Glomerular endothelial cell (primary cell): ENCODE measurements at regions not wholly inside any gene's neighbourhood (a gene's known extent, or its start where the extent isn't known, plus 50 kb on each side); places are given as distances from the start of the nearest gene placed in this dataset.

Experiments used
- DNase-seq: peaks from one replicate; pipeline ENCODE4 v3.0.0-alpha.2; 2011; ENCODE audit warnings: low read depth, low spot score; ENCODE audit errors: extremely low read depth

DNA sequence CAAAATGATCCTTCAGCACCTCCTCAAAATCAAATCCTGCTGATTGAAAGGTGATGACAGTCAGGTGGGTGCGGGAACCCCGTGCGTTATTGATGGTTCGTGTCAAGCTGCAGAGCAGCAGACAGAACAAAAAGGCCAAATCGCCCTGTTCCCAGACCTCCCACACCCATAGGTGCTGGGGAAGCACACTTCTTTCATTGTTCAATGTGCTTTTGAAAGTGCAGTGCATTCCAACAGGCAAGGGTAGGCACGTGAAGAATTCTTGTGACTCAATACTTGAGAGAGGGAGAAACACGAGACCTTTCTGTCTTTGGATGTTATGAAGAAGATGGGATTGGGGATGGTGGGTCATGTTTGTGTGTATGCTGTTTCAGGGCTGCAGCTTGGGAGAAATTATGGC lies 514.0 kb downstream of the MCTP2 start:
- DNase-seq = no peak

DNA sequence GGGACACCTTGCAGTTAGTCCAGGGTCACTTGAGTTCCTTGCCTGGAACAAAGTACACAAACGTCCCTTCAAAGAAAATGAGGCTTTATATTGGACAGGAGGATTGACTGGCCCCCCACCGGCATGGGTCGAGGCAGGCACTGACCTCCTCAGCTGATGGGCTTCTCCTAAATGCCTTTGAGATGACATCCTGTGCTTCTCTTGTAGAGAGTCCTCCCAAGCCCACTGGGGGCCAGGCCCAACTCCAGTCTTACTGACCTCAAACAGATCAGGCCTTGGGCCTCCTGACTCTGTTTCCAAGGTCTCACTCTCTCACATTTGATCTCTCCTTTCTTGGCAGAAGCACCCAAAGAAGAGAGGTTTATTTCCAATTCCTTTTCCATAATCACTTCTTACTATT lies 516.1 kb downstream of the MCTP2 start:
- DNase-seq = no peak

DNA sequence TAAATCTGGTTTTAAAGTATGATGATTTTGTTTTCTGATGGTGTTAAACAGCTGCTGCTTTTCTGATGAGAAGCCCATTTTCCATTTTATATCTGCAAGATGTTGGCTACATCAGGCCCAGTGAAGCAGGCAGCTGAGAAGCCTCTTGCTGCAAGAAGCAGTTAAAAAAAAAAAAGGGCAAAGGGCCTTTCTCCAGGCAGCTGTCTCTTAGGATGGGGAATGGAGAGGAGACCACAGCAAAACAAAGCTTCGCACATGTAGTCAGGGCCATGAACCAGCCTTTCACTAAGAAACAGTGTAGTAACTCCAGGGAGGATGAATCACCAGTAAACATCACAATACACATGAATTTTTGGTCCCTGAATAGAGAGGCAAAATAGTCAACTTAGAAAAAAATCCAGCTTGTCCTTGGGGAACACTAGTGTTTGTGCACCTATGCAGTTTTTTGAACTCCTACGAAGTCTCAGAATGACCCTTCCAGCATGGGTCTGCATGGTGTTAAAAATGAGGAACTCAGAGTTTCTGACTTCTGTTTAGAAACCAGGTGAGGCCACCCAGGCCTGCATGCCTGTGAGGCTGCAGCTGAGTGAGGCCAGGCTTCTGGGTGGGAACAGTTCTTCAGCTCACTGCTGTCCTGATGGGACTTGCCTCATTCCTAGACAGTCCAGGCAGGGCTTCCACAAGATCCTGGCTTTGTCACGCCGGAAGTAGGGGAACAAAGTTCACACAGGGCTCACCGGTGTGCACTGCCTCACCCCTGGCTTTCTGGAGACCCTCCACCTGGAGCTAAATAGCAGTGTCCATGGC lies 518.7 kb downstream of the MCTP2 start:
- no peak for DNase-seq

DNA sequence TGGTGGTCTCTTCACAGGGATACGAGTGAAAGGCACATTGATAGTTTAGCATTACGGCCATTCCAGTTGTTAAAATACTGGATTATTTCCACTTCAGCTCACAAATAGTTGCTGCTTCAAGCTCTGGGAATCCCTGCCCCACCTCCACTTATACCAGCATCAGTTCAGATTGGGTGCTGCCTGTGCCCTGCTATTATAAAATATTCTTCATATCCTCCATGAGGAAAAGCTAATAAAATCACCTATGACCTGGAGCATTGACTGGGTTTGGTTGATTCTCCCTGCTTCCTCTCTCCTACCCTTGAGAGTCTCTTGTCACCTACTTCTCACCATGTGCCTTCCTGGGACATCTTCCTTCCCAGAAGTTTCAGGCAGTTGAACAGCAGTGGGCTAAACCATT lies 529.0 kb downstream of the MCTP2 start:
- DNase-seq = no peak

DNA sequence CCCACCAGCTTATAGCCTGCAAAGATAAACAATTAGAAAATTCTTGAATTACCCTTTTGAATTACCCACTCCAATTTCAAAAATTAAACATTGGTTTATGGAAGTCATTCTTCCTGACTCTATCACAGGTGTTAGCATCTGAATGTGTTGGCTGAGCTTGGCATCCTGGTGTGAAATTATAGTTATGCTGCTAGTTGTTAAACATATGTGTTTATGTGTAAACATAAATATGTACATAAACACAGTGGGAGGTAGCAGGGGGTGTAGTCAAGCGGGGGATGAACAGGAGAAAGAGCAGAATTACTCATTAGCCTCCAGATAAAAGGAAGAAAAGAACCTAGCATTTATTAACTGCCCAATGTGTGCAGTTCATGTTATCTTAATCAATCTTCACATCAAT lies 530.2 kb downstream of the MCTP2 start:
- no peak for DNase-seq

DNA sequence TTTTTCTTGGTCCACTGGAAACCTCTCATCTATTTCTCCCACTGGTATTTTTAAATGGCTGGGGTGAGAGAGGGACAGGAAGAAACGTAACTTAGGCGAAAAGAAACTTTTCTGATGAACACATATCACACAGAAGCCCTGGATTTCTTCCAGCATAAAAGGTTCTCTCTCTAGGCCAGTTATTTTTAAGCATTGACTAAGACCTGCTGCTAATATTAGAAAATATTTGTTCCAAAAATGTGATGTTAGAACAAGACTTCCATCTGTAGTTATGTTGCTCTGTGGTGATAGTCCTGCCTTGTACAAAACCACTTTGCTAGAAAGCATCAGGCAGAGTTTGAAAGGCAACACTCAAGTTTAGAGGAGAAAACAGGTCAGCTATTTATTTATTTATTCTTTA lies 537.7 kb downstream of the MCTP2 start:
- DNase-seq = no peak

DNA sequence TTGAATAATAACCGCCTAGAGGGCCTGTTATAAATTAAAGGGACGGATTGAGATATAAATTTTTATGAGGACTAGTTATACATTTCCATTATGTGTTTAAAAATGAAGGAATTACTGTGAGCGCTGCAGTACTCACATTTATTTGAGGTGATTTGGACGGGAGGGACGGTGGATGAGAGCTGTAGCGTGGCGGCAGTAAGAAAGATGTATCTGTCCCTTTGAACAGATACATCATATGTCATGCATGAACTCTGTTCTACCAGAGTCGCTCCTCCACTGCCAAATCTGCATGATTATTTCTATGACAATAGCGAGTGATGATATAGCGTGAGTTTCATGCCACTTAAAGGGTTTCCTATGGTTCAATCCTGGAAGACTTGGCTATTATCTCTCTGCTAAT lies 538.8 kb downstream of the MCTP2 start:
- DNase-seq = no peak

DNA sequence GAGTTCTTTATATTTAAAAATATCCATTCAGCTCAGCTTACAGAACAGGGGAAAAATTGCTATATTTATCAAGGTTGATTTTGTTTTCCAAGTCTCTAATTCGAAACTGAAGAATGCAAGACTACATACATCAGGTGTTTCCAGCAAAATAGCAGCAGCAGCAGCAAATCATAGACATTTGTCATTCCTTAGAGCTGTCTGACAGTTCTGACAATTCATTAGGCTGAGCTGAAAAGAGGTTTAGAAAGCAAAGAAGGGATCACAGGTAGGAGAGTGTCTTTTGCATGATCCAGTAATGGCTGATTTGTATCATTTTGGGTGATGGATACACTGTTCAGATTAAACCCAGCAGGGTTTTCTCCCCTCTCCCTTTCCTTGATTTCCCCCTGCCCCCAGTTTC lies 545.7 kb downstream of the MCTP2 start:
- DNase-seq = no peak

DNA sequence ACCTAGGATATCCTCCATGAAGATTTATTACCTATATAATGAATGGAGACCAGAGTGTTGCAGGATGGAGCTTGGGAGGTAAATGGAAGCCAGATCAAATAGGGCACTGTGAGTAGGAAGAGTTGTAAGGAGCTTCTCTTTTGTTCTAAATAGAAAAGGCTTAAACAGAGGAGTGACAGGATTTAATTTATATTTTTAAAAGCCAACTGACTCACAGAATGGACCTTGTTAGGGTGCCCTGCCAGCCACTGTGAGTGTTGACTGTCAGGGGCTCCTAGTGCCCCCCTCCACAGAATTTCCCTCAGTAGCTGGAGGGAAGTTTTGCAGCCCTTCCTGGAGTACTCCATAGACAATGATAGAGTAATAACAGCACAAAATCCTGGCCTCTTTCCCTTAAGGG lies 547.5 kb downstream of the MCTP2 start:
- DNase-seq = no peak

DNA sequence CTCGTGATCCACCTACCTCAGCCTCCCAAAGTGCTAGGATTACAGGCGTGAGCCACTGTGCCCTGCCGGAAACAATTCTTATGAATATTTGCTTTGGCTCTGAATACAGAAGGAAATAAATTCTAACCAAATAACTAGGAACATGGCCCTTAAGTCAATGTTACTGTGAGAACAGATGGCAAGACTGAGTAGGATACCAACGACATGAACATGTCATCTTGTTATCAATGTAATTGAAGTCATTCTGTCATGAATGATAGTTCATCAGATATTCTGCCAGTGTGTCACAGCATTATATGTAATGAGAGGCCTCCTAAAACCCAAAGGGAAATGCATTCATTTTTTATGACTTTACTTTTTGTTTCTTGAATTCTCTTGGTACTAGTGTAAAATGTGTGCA lies 548.8 kb downstream of the MCTP2 start:
- DNase-seq = no peak

DNA sequence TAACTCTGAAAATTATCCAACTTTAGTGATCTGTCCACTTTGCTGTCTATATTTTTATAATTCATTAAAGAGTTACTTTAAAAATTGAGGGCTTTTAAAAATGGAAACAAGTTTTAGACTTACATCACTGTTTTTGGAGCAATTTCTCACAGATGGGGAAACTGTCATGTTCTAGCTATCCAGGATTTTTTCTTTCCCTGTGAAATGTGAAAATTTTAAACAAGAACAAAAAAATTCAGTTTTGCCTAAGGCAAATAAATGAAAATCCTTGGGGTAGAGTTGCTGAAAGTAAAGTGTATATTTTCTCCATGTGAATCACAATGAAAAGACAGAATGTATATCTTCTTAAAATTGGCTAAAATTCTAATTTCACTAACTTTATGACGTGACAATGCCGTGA lies 553.7 kb downstream of the MCTP2 start:
- DNase-seq = no peak

DNA sequence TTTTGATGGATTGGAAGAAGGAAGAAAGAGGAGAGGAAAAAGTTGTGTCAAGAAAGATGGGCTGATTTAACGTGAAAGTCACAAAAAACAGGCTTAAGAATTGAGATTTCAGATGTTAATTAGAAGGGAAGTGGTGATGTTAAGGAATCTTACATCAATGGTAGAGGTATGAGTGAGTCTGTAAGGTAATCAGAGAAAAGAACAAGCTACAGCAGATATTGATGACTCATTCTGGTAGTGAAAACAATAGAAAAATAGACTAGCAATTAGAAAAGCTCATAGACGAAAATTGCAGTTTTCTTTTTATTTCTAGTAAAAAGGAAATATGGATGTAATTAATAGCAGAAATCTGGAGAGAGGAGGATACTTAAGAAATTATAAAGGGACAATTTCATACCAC lies 559.6 kb downstream of the MCTP2 start:
- no peak for DNase-seq

DNA sequence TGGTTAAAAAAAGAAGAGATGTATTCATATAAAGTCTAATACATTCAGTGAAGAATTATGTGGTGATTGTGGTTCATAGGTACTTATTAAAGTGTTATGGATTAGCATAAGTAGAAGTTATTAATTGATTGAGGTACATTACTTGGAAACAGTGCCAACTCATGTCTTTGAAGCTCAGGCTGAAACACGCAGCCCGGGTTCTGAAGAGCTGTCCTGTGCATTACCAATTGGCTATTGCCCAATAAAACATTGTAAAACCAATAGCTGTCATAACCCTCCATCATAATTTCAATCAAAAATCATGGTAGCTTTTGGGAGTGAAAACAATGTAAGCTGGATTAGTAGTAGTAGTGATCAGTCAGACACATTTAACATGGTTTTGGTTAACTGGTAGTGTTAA lies 560.1 kb downstream of the MCTP2 start:
- no peak for DNase-seq

DNA sequence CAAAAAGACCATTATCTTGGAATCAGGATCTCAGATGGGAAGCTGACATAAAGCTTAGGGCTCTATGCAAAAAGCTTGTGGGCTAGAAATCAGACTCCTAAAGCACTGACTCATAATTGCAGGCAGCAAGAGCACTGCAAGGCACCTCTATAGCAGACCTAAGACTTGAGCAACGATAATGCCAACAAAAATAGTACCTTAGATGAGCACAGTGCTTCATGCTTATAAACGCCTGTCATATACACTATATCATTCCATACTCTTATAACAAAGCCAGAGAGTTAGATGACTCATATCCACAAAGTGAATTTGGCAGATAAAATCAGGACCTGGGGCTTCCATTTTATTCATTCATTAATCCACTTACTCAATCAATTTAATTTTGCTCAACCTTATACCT lies 560.8 kb downstream of the MCTP2 start:
- no peak for DNase-seq

DNA sequence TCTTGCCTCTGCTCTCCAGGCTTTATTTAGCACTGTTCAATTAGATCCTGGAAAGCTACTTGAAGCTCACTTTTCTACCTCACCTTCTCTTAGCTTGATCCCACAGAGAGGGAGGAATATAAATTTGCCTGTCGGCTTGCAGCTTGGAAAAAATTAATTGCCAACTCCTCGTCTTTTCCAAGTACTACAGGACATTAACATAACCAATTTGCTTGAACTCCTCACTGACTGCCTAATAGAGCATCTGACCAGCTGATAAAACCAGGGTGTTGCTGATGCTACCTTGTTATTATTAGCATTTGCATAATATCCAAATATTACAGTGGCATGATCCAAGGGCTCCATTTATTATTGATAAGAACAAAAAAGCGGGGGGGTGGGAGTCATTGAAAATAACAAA lies 561.8 kb downstream of the MCTP2 start:
- no peak for DNase-seq

DNA sequence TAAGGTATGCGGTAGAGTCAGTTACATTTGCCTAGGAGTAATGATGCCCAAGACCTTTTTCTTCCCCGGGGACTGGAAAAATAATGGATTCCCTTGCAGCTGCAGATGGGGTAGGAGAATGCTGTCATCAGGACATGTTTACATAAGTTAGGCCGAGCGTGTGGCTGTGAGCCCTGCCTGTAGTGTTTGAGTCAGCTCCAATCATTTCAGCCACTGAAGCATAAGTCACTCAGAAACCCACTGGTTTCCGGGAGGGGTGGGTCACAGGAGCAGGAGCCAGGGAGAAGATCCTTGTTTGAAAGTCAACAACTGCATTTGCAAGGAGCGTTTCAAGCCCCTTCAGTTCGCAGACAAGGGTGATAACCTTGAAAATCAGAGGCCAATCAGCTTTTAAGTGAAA lies 562.3 kb downstream of the MCTP2 start:
- no peak for DNase-seq

DNA sequence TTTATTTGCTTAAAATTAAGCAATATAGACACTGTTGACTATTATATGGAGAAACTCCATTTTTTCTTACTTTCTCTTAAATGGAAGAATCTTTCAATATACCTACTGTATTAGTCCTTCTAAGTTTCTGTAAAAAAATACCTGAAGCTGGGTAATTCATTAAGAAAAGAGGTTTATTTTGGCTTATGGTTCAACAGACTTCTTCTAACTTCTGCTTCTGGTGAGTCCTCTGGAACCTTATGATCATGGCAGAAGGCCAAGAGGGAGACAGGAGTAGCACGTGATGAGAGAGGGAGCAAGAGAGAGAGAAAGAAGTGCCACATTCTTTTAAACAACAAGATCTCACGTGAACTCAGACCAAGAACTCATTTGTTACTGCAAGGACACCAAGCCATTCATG lies 573.3 kb downstream of the MCTP2 start:
- DNase-seq = no peak

DNA sequence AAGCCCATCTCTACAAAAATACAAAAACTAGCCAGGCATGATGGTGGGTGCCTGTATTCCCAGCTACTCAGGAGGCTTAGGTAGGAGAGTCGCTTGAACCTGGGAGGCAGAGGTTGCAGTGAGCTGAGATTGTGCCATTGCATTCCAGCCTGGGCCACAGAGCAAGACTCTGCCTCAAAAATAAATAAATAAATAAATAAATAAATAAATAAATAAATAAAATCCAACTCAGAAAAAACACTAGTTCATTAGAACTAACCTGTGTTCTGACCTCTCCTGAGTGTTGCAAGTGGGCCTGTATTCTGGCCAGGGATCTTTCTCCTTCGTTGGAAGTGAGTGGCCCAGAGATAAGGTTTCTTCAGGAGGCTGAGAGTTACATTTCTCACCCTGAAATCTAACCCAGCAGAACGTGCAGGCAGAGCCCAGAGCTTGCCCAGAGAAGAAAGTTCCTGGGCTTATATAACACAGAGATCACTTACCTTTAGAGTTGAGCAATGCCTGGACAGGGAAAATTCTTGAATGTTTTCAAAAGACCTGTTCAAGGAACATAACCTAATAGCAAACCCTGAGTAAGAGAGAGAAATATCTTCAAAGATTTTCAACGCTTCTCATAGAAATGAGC lies 583.9 kb downstream of the MCTP2 start:
- no peak for DNase-seq

DNA sequence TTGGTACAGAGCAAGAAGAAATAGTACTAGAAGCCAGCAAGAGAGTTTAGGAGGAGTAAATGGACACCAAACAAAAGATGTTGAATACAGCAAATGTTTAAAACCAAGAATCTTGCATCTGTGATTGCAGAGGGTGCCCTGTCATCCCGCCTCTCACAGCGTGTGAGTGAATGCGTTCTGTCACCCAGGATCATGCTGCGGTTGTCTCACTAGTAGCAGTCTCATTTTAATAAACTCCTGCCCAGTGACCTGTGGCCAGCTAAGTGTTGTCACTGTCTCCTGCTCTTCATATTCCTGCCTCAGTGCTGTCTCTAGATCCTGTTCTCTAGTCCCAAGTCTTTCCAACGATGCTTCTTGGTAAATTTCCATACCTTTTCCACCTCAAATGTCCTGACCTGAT lies 584.6 kb downstream of the MCTP2 start:
- no peak for DNase-seq

DNA sequence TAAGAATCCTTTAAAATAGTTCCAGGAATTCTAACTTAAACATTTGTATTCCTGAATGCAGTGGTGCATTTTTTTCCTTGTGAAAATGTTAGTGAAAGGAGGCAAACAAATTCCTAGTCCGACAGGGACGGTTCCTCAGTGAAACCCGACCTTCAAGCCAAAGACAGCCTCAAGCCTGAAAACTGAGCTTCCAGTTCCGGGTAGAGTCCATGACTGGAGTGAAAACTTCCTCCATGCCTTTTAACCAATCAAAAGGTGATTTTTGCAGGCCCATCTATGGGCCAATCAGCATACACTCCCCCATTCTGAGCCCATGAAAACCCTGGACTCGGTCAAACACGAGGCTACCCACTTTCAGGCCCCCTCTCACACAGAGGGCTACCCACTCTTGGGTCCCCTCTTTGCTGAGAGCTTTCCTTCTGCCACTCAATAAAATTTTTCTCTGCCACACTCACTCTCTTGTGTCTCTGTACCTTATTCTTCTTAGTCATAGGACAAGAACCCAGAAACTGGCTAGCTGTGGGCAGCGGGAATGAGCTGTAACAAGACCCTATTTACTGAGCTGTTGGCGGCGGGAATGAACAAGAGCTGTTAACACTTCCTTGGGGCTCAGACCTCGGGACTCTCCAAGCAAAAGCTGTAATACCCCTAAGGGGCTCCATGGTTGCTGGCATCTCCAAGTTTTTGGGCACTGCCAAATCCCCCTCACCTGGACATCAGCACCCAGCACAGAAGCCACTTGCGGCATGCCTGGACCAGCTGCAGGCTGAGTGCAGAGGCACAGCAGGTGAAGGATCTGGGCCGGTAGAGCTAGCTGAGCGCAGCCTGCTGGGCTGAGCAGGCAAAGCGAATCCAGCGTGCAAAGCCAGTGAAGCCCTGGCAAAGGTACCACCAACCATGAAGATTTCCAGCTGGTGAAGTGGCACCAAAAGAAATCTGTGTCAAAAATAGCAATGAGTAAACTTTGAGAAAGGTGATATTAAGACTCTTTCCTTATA lies 598.8 kb downstream of the MCTP2 start:
- DNase-seq = no peak

DNA sequence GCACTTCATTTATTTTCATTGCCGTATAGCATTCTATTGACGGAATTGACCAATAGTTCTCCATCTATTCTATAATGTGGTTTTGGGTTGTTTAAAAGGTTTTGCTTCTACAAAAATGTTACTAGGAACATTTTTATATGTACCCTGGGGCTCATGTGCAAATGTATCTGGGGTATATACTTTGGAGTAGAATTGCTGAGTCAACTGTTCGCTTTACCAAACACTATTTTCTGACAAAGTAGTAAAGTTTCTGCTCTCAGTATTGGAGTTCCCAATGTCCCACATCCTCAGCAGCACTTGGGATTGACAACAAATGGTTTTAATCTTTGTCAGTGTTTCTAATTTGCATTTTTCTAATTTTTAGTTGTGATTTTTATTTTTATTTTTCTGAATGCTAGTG lies 602.6 kb downstream of the MCTP2 start:
- DNase-seq = no peak

DNA sequence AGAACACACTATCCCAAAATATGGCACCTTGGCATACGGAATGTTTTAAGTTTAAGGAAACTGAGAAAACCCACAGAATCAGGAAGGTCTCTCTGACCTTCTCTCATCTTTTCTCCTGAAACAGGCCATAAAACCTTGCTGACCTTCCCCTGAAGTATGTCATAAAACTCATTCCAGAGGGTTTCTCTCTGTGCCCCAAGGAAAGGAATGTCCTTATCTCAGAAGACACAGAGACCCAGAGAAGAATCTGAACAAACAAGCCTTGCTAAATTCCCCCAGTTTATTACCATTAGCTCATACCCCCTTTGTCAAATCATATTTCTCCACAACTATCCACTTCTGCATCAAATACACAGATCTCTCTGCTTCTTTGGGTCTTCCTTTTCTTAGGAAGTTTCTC lies 603.1 kb downstream of the MCTP2 start:
- DNase-seq = no peak
